HUDEP-2 (cell line): ENCODE measurements at regions not wholly inside any gene's neighbourhood (a gene's known extent, or its start where the extent isn't known, plus 50 kb on each side); places are given as distances from the start of the nearest gene placed in this dataset.
"Not testable (repeated sequence)": the region's sequence is repeated elsewhere in the genome, so short reads cannot be mapped to it uniquely, and the experiment has no call there.

Source experiments
- DNase-seq, 76 experiments: peaks; one replicate each; lab custom pipeline; 2025; ENCODE audit not compliant: unreplicated experiment in 76 of 76; lab: John Stamatoyannopoulos, UW

GRCh38 chr4:164287173-164287572, 466.8 kb upstream of the SMIM31 start:
- no peak for DNase-seq

- DNase-seq = no peak
Observed at GRCh38 chr4:164288578-164288977, 465.4 kb upstream of the SMIM31 start.

DNA sequence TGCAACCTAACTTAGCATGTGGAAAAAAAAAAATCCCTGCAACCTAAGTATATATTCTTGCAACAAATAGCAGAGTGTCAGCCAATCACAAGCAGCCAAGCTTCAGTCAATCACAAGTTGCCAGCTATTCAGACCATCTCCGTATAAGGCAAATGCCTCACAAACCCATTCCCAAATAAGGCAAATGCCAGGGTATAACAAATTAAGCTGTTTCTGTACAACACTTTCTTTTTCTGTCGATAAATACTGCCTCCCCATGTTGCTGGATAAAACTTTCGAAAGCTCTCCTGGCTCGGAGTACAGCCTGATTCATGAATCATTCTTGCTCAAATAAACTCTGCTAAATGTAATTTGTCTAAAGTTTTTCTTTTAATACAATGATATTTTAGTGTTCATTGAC, 460.7 kb upstream of the SMIM31 start:
- no peak for DNase-seq

DNA sequence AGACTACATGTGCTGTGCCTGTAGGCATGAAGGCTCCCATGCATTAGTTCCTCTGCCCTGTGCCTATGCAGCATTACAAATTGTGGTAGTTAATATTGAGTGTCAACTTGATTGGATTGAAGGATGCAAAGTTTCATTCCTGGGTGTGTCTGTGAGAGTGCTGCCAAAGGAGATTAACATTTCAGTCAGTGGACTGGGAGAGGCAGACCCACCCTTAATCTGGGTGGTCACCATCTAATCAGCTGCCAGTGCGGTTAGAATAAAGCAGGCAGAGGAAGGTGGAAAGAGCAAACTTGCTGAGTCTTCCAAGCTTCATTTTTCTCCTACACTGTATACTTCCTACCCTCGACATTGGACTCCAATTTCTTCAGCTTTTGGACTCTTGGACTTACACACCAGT, 460.2 kb upstream of the SMIM31 start:
- no peak for DNase-seq

GRCh38 chr4:164301430-164301829, 452.5 kb upstream of the SMIM31 start:
- no peak for DNase-seq

DNA sequence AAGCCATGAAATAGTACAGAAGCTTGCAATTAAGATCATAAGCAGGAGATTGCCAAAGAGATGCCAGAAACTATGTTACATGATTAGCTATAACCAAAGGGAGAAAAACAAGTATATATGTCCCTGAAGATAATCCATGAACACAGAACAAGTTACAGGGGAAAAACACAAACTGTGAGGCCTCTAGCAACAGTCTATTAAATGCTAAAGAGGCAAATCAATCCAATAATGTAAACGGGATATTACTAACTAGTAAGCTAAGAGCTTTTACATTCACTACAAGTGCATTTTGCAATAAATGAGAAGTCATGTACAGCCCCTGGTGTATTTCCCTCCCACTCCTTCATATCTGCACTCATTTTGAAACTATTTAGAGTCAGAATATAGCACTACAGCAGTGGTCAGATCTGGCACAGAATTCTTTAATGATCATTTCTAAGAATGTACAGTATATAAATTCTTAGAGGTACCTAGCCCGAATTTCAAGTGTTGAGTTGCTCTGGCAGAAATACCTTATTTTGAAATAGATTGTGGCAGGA, 449.8 kb upstream of the SMIM31 start:
- no peak for DNase-seq

DNA sequence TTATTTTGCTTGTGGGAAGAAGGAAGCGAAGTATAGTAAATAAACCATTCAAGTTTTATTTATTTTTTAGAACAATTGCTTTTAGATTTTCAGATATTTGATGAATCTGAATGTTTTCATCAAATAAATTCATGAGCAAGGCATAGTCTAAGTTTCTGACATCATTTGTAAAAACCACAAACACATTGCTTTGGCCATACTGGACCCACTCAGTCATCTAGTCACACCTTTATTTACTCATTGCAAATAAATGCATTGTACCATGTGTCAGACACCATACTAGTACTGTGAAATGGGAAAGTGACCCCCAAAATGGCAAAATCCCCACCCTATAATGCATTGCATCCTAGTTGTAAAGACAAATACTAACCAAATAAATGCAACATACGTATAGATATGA, 449.1 kb upstream of the SMIM31 start:
- DNase-seq = no peak

DNA sequence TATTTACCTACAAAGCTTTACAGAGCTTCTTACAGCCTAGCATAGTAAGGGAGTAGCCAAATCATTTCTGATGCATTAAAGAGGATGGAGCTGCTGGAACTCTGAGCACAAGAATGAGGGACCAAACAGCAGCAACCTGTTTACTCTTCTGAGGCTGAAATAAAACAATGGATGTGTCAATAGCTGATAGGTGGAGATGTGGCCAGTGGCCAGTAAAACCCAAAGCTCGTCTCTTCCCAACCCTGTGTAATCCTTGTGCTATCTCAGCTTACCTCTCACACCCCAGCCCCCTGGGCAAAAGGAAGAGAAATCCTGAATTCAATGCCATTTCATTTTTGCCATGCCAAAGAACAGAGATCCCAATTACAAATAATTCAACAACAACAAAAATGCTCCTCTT, 446.7 kb upstream of the SMIM31 start:
- DNase-seq = no peak

DNA sequence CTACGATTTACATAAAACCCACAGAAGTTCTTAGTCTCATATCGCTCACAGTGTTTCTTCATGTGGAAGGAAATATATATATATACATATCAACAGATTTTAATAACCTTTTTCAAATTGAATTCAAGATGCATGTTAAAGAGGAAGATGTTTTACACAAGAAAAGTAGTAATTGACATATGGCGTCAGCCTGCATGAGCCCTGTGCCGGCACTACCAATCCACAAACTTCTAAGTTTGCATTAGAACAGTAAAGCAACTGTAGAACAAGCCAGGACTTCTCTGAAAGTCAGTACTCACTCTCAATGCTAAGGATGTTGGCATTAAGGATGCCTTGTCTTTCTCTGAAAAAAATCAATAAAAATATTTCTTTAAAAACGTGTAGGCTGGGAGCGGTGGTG, 441.3 kb upstream of the SMIM31 start:
- no peak for DNase-seq

- DNase-seq = no peak
Observed at GRCh38 chr4:164313853-164314252, 440.1 kb upstream of the SMIM31 start.

- DNase-seq = no peak
Observed at GRCh38 chr4:164318350-164318749, 435.6 kb upstream of the SMIM31 start.

DNA sequence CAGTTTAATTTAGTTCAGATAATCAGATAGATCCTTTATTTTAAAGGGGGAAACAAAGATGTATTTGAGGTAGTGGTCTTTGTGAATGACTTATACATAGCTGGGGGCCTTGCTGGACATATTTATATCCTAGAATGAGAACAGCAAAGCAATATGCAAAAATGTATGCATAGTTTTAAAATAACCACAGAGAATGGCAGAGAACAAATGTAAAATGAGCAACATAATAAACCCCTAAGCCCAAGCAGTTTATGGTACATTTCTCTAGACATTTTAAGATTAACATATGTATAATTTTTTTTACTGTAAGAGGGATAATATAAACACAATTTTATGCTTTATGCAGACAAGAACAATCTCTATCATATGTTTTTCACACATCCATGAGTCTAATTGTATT, 434.2 kb upstream of the SMIM31 start:
- DNase-seq = no peak

- DNase-seq = no peak
Observed at GRCh38 chr4:164320847-164321246, 433.1 kb upstream of the SMIM31 start.

DNA sequence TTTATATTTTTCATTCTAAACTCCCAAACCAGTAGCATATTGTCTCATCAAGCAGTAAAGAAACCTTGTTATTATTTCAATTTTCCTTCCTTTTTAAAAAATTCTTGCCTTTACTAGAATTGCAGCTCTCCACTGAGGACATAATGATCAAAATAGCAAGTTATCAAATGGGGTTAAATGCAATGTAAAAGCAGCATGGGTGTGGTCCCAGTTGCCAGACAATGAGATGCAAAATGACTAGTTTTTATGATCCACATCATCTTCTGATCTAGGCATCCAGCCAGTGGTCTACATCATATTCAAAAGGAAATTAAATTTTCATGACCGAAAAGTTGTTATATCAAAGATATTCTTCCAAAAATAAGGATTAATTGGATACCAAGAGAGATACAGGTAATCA, 427.9 kb upstream of the SMIM31 start:
- DNase-seq = no peak

DNA sequence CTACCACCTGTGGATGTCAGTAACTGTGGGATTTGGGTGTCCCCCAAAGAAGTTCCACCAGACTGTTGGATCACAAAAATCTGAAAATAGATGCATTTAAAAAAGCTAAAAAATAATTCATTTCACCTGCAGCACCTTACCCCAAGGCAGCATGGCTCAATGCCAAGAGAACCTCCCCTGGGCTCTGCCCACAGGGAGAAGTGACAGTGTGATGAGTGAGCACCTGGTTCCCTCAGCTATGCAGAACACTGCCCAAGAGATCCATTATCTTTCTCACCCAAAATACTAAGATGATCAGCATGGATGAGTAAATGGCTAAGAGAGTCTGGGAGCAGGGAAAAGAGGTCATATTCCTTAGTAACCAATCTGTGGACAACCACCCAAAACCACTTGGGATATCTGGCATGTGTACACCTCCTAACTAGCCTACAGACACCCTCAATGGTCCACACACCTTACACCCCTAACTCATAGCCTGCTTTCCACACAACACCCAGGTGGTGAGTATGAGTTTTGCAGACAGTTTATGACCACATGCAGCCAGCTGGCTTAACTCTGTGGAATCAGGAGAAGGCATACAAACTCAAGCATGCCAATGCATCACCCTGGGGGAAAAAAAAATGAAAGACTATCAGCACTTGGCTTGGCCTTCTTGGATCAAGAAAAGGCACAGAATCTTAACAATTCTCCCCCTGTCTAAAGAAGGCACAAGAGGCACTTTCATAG, 416.5 kb upstream of the SMIM31 start:
- no peak for DNase-seq

- no peak for DNase-seq
Observed at GRCh38 chr4:164343472-164343976, 410.4 kb upstream of the SMIM31 start.

- no peak for DNase-seq
Observed at GRCh38 chr4:164345756-164346155, 408.2 kb upstream of the SMIM31 start.

DNA sequence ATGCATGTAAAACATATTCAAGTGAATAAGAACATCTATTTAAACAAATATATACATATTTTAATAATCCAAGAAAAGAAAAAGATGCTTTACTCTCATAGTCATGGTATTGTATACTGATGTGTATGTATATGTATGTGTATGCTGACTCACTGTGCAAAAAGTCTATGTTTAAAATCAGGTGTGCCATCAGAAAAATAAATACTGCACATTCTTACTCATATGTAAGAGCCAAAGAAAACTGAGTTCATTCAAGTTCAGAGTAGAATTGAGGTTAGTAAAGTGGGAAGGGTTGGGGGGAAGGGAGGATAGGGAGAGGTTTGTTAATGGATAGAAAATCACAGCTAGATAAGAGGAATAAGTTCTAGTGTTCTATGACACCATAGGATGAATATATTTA, 403.9 kb upstream of the SMIM31 start:
- DNase-seq = no peak

GRCh38 chr4:164350716-164351115, 403.2 kb upstream of the SMIM31 start:
- not testable (repeated sequence) for DNase-seq

DNA sequence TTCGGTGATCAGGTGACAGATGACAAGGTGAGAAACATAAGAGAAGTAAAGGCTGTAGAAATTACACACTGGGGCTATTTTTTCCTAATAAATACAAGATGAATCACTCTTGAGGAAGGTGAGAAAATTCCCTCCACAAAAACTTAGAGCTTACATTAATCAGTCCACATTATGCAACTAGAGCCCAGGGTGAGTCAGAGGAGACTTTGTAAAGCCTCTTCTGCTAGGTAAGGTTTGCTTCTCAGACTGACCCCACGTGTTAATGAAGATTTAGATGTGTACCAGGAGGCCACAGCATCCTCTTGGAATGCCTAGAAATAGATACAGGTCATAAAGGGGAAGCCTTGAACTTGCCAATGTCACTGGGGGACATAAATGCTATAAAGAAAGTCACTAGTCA, 396.0 kb upstream of the SMIM31 start:
- DNase-seq = no peak

DNA sequence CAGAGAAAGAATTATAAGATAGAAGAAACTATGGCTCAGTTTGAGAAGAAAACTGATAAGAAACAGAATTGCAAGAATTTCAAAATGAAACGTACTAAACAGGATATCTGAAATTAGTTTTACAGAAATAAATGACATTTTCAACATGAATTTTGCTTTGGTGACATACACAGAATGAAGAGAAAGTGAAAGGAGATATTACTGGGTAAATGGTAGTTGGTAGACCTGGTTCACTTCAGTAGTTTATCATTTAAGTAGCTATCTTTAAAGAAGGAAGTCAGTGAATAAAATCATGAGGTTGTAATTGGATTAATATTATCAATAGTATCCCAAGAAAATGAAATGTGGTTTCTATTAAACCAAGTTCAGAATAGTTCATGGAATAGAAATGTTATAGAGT, 395.5 kb upstream of the SMIM31 start:
- no peak for DNase-seq

- no peak for DNase-seq
Observed at GRCh38 chr4:164359881-164360280, 394.1 kb upstream of the SMIM31 start.

DNA sequence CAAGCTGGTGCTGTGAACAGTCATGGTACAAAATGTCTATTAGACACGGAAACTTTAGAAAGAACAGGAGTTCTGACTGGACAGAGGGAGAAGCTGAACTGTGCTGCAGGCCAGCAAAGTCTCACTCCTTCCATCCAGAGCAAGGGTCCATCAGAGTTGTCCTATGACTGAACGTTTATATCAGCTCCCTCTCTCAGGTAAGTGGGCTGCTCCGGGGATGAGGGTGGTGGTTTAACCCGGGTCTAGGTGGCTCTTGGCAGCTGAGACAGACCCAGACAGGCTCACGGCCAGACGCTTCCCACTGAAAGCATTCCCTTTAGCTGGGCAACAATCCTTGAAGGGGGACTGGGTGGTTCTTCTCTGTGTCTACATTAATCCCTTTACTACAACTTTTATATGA, 385.0 kb upstream of the SMIM31 start:
- DNase-seq = no peak
